IMR-90 (cell line): ENCODE measurements at regions not wholly inside any gene's neighbourhood (a gene's known extent, or its start where the extent isn't known, plus 50 kb on each side); places are given as distances from the start of the nearest gene placed in this dataset.

Experiments
- ATAC-seq: fragments of 200-7000 bp; cut with Tn5 transposase; 2 replicates; pipeline ENCODE4 v1.9.1; 2020; ENCODE audit warnings: low read depth, mild to moderate bottlenecking, moderate library complexity
- BruUV-seq: library from RNA; stranded (reverse); fragments of 400-500 nt; replicated peaks from 2 replicates; lab custom pipeline; 2021; lab: Mats Ljungman, UMichigan
- CTCF ChIA-PET: fragments of 300-600 bp; formaldehyde crosslinking; extraction: SDS; loops from one replicate; lab custom pipeline; 2021; ENCODE audit warnings: antibody characterized with exemption; lab: Yijun Ruan, JAX
- POLR2A ChIA-PET: fragments of 300-600 bp; sonication (Branson Sonifier 250); formaldehyde crosslinking; loops from one replicate; lab custom pipeline; 2022; ENCODE audit warnings: antibody characterized with exemption; ENCODE audit not compliant: unreplicated experiment; lab: Charles Lee
- DNase-seq: peaks from one replicate; pipeline ENCODE4 v3.0.0; 2013
- H2AFZ ChIP-seq: replicated peaks from 2 replicates; pipeline ENCODE3; 2013; ENCODE audit warnings: low read length, mild to moderate bottlenecking; ENCODE audit not compliant: poor library complexity
- H2AK5ac ChIP-seq: 2 replicates; pipeline ENCODE4 v1.6.1; 2013; ENCODE audit warnings: low read depth, low read length, inconsistent platforms
- H2AK9ac ChIP-seq: replicated peaks from 2 replicates; pipeline ENCODE3; 2013; ENCODE audit warnings: mild to moderate bottlenecking, low read depth, low read length, moderate library complexity; ENCODE audit not compliant: poor library complexity
- H2BK120ac ChIP-seq: 2 replicates; pipeline ENCODE4 v1.6.1; 2013; ENCODE audit warnings: low read depth, low read length, inconsistent platforms
- H2BK15ac ChIP-seq: 3 replicates; pipeline ENCODE4 v1.6.1; 2013; ENCODE audit warnings: low read depth, low read length, inconsistent platforms
- H2BK20ac ChIP-seq: 2 replicates; pipeline ENCODE4 v1.6.1; 2013; ENCODE audit warnings: low read depth, mild to moderate bottlenecking, inconsistent platforms, low read length, moderate library complexity
- H2BK5ac ChIP-seq: 2 replicates; pipeline ENCODE4 v1.6.1; 2013; ENCODE audit warnings: mild to moderate bottlenecking, low read depth, low read length, inconsistent platforms; ENCODE audit not compliant: poor library complexity, severe bottlenecking
- H3K14ac ChIP-seq: replicated peaks from 2 replicates; pipeline ENCODE4 v1.6.1; 2013; ENCODE audit warnings: low read depth, low read length, inconsistent platforms
- H3K18ac ChIP-seq: 2 replicates; pipeline ENCODE4 v1.6.1; 2013; ENCODE audit warnings: low read depth, low read length, control low read depth
- H3K23ac ChIP-seq: 2 replicates; pipeline ENCODE4 v1.6.1; 2013; ENCODE audit warnings: low read depth, low read length, inconsistent platforms
- H3K27ac ChIP-seq: 2 replicates; pipeline ENCODE4 v1.5.1; 2013; ENCODE audit warnings: mild to moderate bottlenecking, control low read depth, low read length; ENCODE audit not compliant: insufficient read depth
- H3K27me3 ChIP-seq: 2 replicates; pipeline ENCODE4 v1.6.1; 2013; ENCODE audit warnings: low read length; ENCODE audit not compliant: control insufficient read depth, insufficient read depth
- H3K36me3 ChIP-seq: 2 replicates; pipeline ENCODE4 v1.6.1; 2013; ENCODE audit warnings: low read length, mixed read lengths; ENCODE audit not compliant: control insufficient read depth, insufficient read depth
- H3K4ac ChIP-seq: 2 replicates; pipeline ENCODE4 v1.6.1; 2013; ENCODE audit warnings: low read depth, low read length, inconsistent platforms
- H3K4me1 ChIP-seq: 2 replicates; pipeline ENCODE4 v1.6.1; 2013; ENCODE audit warnings: low read length, mixed read lengths; ENCODE audit not compliant: control insufficient read depth, insufficient read depth
- H3K4me2 ChIP-seq: 2 replicates; pipeline ENCODE4 v1.6.1; 2013; ENCODE audit warnings: low read depth, mild to moderate bottlenecking, control low read depth, low read length, moderate library complexity
- H3K4me3 ChIP-seq: 2 replicates; pipeline ENCODE4 v1.5.1; 2013; ENCODE audit warnings: low read depth, mild to moderate bottlenecking, control low read depth, low read length, moderate library complexity; ENCODE audit not compliant: insufficient read depth
- H3K56ac ChIP-seq: 2 replicates; pipeline ENCODE4 v1.6.1; 2013; ENCODE audit warnings: low read length, inconsistent platforms; ENCODE audit not compliant: insufficient read depth; ENCODE audit errors: extremely low read depth
- H3K79me1 ChIP-seq, 2 experiments: 2 replicates each; pipeline ENCODE4 v1.6.1; 2013; ENCODE audit warnings: low read length in 2 of 2, inconsistent platforms in 1 of 2, low read depth in 1 of 2
- H3K9ac ChIP-seq: 2 replicates; pipeline ENCODE4 v1.6.1; 2013; ENCODE audit warnings: low read depth, low read length, control low read depth
- H3K9me1 ChIP-seq: 2 replicates; pipeline ENCODE4 v1.6.1; 2013; ENCODE audit warnings: low read length, inconsistent platforms; ENCODE audit not compliant: insufficient read depth
- H3K9me3 ChIP-seq: 2 replicates; pipeline ENCODE4 v1.6.1; 2013; ENCODE audit warnings: low read length; ENCODE audit not compliant: control insufficient read depth, insufficient read depth
- H4K20me1 ChIP-seq: 2 replicates; pipeline ENCODE4 v1.6.1; 2013; ENCODE audit warnings: low read length, inconsistent platforms; ENCODE audit not compliant: insufficient read depth
- H4K5ac ChIP-seq: 2 replicates; pipeline ENCODE4 v1.6.1; 2013; ENCODE audit warnings: mild to moderate bottlenecking, low read depth, low read length, control low read depth
- H4K8ac ChIP-seq, 2 experiments: 2 replicates each; pipeline ENCODE4 v1.6.1; 2013; ENCODE audit warnings: low read depth in 2 of 2, low read length in 2 of 2, control low read depth in 1 of 2, inconsistent platforms in 1 of 2
- H4K91ac ChIP-seq: 2 replicates; pipeline ENCODE4 v1.6.1; 2013; ENCODE audit warnings: low read depth, low read length, inconsistent platforms; ENCODE audit not compliant: insufficient read depth
- BHLHE40 ChIP-seq: fragments of 150-350 bp; IDR thresholded peaks from 2 replicates; pipeline ENCODE4 v1.6.1; 2016; ENCODE audit warnings: mild to moderate bottlenecking, low read depth, low read length
- CEBPB ChIP-seq: IDR thresholded peaks from 2 replicates; pipeline ENCODE4 v1.6.1; 2012; ENCODE audit warnings: low read depth, low read length, improper control_type of control experiment
- CHD1 ChIP-seq: IDR thresholded peaks from 2 replicates; pipeline ENCODE4 v1.6.1; 2012; ENCODE audit warnings: low read depth, low read length, improper control_type of control experiment
- FOS ChIP-seq: fragments of 150-350 bp; IDR thresholded peaks from 2 replicates; pipeline ENCODE4 v1.6.1; 2016; ENCODE audit warnings: low read depth, low read length
- MAFK ChIP-seq: IDR thresholded peaks from 2 replicates; pipeline ENCODE4 v1.6.1; 2012; ENCODE audit warnings: low read depth, low read length, improper control_type of control experiment
- MAZ ChIP-seq: IDR thresholded peaks from 2 replicates; pipeline ENCODE4 v1.6.1; 2012; ENCODE audit warnings: low read depth, mild to moderate bottlenecking, low read length, improper control_type of control experiment, moderate library complexity, borderline replicate concordance
- MXI1 ChIP-seq: IDR thresholded peaks from 2 replicates; pipeline ENCODE4 v1.6.1; 2012; ENCODE audit warnings: low read depth, mild to moderate bottlenecking, low read length, moderate library complexity, borderline replicate concordance
- NFE2L2 ChIP-seq: fragments of 150-350 bp; IDR thresholded peaks from 2 replicates; pipeline ENCODE4 v1.6.1; 2016; ENCODE audit warnings: low read depth, mild to moderate bottlenecking, low read length
- POLR2A ChIP-seq: IDR thresholded peaks from 2 replicates; pipeline ENCODE4 v1.6.1; 2012; ENCODE audit warnings: mild to moderate bottlenecking, low read depth, low read length
- RAD21 ChIP-seq: IDR thresholded peaks from 2 replicates; pipeline ENCODE4 v1.6.1; 2012; ENCODE audit warnings: low read length, improper control_type of control experiment
- RCOR1 ChIP-seq: IDR thresholded peaks from 2 replicates; pipeline ENCODE4 v1.6.1; 2012; ENCODE audit warnings: mild to moderate bottlenecking, low read length, improper control_type of control experiment; ENCODE audit not compliant: insufficient replicate concordance
- RFX5 ChIP-seq: IDR thresholded peaks from 2 replicates; pipeline ENCODE4 v1.8.0; 2012; ENCODE audit warnings: low read depth, mild to moderate bottlenecking, low read length, moderate library complexity
- SMC3 ChIP-seq: fragments of 150-350 bp; IDR thresholded peaks from 2 replicates; pipeline ENCODE4 v1.6.1; 2016; ENCODE audit warnings: low read depth, mild to moderate bottlenecking, antibody characterized with exemption, low read length, moderate library complexity
- WGBS, 2 experiments: methylation state at CpG; one replicate each; pipeline versions ENCODE4 v1.1.5 to v1.1.7; 2013; ENCODE audit warnings: missing lambda C conversion rate in 2 of 2; ENCODE audit not compliant: insufficient read length in 1 of 2; ENCODE audit errors: extremely low coverage in 2 of 2; 5-methylcytosine and 5-hydroxymethylcytosine counted together
- dilution Hi-C: fragments of 300-500 bp; cut with HindIII; formaldehyde crosslinking; loops from one replicate; pipeline ENCODE4 v1.14.3; 2018; ENCODE audit warnings: low sequenced_read_pairs; ENCODE audit not compliant: unreplicated experiment
- in situ Hi-C: fragments of 300-500 bp; cut with MboI; formaldehyde crosslinking; loops from 3 replicates; pipeline ENCODE4 v1.14.3; 2019; ENCODE audit warnings: low sequenced_read_pairs, inconsistent platforms, mixed read lengths
- intact Hi-C: fragments of 100-400 bp; cut with micrococcal nuclease; formaldehyde crosslinking; loops from 2 replicates; pipeline ENCODE4 v1.10.0; 2022
- TF ChIP-seq, protein P1 (sequence below): fragments of 150-350 bp; IDR thresholded peaks from 2 replicates; pipeline ENCODE4 v1.6.1; 2017; ENCODE audit warnings: mild to moderate bottlenecking, antibody characterized with exemption, low read length, low read depth
- TF ChIP-seq, protein P2 (sequence below): conservative IDR thresholded peaks from 2 replicates; pipeline ENCODE4 v1.5.1; 2012; ENCODE audit warnings: mild to moderate bottlenecking, low read depth, low read length, improper control_type of control experiment
- TF ChIP-seq, protein P3 (sequence below): fragments of 150-350 bp; IDR thresholded peaks from 2 replicates; pipeline ENCODE4 v1.6.1; 2016; ENCODE audit warnings: low read depth, mild to moderate bottlenecking, low read length, moderate library complexity, borderline replicate concordance

DNA sequence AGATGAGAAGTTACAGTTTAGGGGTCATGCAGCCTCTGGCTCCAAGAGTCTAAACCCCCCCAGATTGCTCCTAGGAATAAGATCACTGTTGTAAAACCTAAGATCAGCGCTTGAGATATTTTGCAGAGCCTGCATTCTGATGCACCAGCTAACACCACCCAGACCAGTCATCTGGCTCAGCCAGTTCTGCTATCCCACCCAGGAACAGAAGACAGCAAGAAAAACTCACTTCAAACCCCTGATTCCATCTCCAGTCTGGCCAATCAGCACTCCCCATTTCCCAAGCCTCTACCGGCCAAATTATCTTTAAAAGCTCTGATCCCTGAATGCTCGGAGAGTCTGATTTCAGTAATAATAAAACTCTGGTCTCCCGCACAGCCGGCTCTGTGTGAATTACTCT, 158.6 kb downstream of the ZNF664 start:
- WGBS, 2 experiments = 47% methylated on average over 2 of the region's 5 CpGs; no CpG with 5 or more reads in 1 of the 2 experiments
- Histone ChIP-seq H3K56ac (no peak overlapping the region), H3K27me3 (peaks cover 16% of the 10 kb centered on the region), H3K18ac (no peak overlapping the region), H2BK15ac (no peak overlapping the region), H2AK9ac (no peak overlapping the region), H3K9me3 (no peaks in the 10 kb centered on the region), H3K27ac (no peak overlapping the region), H3K23ac (no peak overlapping the region), H3K14ac (no peak overlapping the region), H3K4me1 (no peaks in the 10 kb centered on the region), H4K8ac (no peak overlapping the region), H2BK5ac (no peak overlapping the region), H3K4ac (no peak overlapping the region), H3K9me1 (no peaks in the 10 kb centered on the region), H2AK5ac (no peak overlapping the region), H3K4me3 (no peak overlapping the region), H2BK120ac (no peak overlapping the region), H2BK20ac (no peak overlapping the region), H4K5ac (no peak overlapping the region), H4K91ac (no peak overlapping the region), H3K36me3 (no peaks in the 10 kb centered on the region), H3K9ac (no peak overlapping the region), H4K20me1 (no peaks in the 10 kb centered on the region), H3K4me2 (no peak overlapping the region), H2AFZ (no peak overlapping the region), H3K79me1 (no peaks in the 10 kb centered on the region)
- intact Hi-C loops (no loop called here), dilution Hi-C loops (no loop called here), in situ Hi-C loops (no loop called here)
- BruUV-seq = no TSS peak
- POLR2A ChIA-PET = no interaction called here
- no peak for TF ChIP-seq RAD21
- no peak for TF ChIP-seq RCOR1
- TF ChIP-seq, protein P1, sequence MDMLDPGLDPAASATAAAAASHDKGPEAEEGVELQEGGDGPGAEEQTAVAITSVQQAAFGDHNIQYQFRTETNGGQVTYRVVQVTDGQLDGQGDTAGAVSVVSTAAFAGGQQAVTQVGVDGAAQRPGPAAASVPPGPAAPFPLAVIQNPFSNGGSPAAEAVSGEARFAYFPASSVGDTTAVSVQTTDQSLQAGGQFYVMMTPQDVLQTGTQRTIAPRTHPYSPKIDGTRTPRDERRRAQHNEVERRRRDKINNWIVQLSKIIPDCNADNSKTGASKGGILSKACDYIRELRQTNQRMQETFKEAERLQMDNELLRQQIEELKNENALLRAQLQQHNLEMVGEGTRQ = no peak
- no peak for TF ChIP-seq MAZ
- no peak for TF ChIP-seq CHD1
- TF ChIP-seq FOS = no peak
- no peak for TF ChIP-seq MXI1
- TF ChIP-seq MAFK = no peak
- no peak for TF ChIP-seq BHLHE40
- TF ChIP-seq SMC3 = no peak
- no peak for TF ChIP-seq CEBPB
- TF ChIP-seq, protein P2, sequence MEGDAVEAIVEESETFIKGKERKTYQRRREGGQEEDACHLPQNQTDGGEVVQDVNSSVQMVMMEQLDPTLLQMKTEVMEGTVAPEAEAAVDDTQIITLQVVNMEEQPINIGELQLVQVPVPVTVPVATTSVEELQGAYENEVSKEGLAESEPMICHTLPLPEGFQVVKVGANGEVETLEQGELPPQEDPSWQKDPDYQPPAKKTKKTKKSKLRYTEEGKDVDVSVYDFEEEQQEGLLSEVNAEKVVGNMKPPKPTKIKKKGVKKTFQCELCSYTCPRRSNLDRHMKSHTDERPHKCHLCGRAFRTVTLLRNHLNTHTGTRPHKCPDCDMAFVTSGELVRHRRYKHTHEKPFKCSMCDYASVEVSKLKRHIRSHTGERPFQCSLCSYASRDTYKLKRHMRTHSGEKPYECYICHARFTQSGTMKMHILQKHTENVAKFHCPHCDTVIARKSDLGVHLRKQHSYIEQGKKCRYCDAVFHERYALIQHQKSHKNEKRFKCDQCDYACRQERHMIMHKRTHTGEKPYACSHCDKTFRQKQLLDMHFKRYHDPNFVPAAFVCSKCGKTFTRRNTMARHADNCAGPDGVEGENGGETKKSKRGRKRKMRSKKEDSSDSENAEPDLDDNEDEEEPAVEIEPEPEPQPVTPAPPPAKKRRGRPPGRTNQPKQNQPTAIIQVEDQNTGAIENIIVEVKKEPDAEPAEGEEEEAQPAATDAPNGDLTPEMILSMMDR = no peak
- TF ChIP-seq, protein P3, sequence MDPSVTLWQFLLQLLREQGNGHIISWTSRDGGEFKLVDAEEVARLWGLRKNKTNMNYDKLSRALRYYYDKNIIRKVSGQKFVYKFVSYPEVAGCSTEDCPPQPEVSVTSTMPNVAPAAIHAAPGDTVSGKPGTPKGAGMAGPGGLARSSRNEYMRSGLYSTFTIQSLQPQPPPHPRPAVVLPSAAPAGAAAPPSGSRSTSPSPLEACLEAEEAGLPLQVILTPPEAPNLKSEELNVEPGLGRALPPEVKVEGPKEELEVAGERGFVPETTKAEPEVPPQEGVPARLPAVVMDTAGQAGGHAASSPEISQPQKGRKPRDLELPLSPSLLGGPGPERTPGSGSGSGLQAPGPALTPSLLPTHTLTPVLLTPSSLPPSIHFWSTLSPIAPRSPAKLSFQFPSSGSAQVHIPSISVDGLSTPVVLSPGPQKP = no peak
- no peak for TF ChIP-seq RFX5
- no peak for TF ChIP-seq NFE2L2
- no peak for TF ChIP-seq POLR2A
- ATAC-seq (no peak), DNase-seq (no peak)
- CTCF ChIA-PET = no interaction called here
